ENCODE measurements at regions not wholly inside any gene's neighbourhood (a gene's known extent, or its start where the extent isn't known, plus 50 kb on each side); places are given as distances from the start of the nearest gene placed in this dataset.

GRCh38 chr15:60065951-60066350 lies 61.8 kb downstream of the FOXB1 start:
- TF ChIP-seq, protein P1, sequence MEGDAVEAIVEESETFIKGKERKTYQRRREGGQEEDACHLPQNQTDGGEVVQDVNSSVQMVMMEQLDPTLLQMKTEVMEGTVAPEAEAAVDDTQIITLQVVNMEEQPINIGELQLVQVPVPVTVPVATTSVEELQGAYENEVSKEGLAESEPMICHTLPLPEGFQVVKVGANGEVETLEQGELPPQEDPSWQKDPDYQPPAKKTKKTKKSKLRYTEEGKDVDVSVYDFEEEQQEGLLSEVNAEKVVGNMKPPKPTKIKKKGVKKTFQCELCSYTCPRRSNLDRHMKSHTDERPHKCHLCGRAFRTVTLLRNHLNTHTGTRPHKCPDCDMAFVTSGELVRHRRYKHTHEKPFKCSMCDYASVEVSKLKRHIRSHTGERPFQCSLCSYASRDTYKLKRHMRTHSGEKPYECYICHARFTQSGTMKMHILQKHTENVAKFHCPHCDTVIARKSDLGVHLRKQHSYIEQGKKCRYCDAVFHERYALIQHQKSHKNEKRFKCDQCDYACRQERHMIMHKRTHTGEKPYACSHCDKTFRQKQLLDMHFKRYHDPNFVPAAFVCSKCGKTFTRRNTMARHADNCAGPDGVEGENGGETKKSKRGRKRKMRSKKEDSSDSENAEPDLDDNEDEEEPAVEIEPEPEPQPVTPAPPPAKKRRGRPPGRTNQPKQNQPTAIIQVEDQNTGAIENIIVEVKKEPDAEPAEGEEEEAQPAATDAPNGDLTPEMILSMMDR (conservative IDR thresholded peaks at IDR 0.05 in 1 of 2, IDR thresholded peaks at IDR 0.05 in 1 of 2; ENCODE audit: extremely low read depth in 1 of 2, insufficient read depth in 1 of 2, low read depth in 1 of 2, low read length in 2 of 2): no peak
- no peak for TF ChIP-seq EZH2 (IDR thresholded peaks at IDR 0.05; ENCODE audit: borderline replicate concordance, low read length)
